Activated effector memory CD4-positive, alpha-beta T cell treated with Interleukin-2 at 50 U/mL for 16 hours (primary cell): ENCODE measurements at regions not wholly inside any gene's neighbourhood (a gene's known extent, or its start where the extent isn't known, plus 50 kb on each side); places are given as distances from the start of the nearest gene placed in this dataset.
"Not testable (repeated sequence)": the region's sequence is repeated elsewhere in the genome, so short reads cannot be mapped to it uniquely, and the experiment has no call there.

Experiments
- DNase-seq: peaks from one replicate; pipeline ENCODE4 v3.0.0-alpha.2; 2020

- no peak for DNase-seq
Measured at GRCh38 chr12:114500775-114501473, 95.0 kb upstream of the TBX5 start.

GRCh38 chr12:114500131-114500530 is 94.2 kb upstream of the TBX5 start:
- DNase-seq, result no peak

GRCh38 chr12:114499338-114499737 is 93.4 kb upstream of the TBX5 start:
- no peak for DNase-seq

- no peak for DNase-seq
Measured at GRCh38 chr12:114491916-114492315, 86.0 kb upstream of the TBX5 start.

DNA sequence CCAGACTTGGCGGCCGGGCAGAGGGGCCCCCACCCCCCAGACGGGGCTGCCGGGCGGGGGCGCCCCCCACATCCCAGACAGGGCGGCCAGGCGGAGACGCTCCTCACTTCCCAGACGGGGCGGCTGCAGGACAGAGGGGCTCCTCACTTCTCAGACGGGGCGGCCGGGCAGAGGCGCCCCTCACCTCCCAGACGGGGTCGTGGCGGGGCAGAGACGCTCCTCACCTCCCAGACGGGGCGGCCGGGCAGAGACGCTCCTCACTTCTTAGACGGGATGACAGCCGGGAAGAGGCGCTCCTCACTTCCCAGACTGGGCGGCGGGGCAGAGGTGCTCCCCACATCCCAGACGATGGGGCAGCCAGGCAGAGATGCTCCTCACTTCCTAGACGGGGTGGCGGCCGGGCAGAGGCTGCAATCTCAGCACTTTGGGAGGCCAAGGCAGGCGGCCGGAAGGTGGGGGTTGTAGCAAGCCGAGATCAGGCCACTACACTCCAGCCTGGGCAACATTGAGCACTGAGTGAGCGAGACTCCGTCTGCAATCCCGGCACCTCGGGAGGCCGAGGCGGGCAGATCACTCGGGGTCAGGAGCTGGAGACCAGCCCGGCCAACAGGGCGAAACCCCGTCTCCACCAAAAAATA is 79.0 kb upstream of the TBX5 start:
- not testable (repeated sequence) for DNase-seq

- DNase-seq, result no peak
Measured at GRCh38 chr12:114483996-114484395, 78.1 kb upstream of the TBX5 start.

DNA sequence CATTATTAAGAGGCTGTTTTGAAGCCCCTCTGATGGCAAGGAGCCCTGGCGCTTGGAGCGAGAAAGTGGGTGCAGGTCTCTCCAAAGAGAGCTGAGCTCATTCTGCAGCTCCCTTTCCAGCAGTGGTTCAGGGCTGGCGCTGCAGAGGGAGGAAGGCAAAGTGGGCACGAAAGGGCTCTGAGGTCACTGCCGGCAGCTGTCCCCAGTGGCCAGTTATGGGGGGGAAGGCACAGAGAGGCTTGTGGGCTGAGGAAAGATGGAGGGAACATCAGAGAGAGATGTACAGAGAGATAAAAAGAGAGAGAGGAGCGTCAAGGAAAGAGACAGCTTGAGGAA is 75.2 kb upstream of the TBX5 start:
- DNase-seq, result no peak

GRCh38 chr12:114480337-114481199 is 74.6 kb upstream of the TBX5 start:
- no peak for DNase-seq

DNA sequence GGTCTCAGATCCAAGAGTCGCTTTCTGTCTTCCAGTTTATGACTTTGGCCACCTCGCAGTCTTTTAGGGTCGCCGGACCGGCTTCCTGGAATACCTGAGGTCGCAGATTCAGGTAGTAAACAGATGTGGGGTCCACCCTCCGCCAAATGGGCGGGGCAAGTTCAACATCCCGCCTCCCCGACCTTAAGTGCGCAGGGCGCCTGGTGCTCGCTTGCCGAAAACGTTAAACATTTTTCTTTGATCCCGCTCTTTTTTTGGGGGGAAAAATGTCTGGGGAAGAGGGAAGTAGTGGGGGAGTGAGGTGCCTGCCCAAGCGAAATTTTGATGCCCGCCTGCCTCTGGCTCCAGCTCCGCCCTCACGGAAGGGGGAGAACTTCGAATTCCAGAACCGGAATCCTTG is 73.9 kb upstream of the TBX5 start:
- no peak for DNase-seq

DNA sequence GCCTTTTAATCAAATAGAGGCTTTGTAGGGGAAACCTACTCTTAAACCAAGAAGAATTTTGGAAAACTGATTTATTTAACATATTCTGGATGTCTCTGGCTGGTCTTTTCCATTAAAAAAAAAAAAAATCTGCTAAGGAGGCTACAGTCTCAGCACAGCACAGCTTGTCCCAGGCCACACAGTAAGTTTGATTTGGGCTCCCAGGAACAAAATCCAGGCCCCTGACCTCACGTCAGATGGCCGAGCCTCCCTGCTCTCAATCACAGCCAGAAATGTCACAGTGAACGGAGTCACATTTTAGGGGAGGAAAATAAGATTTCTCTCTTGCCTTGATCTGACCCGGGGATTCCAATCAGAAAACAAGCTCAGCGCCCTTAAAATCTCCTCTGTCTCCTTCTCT is 72.9 kb upstream of the TBX5 start:
- DNase-seq, result no peak

DNA sequence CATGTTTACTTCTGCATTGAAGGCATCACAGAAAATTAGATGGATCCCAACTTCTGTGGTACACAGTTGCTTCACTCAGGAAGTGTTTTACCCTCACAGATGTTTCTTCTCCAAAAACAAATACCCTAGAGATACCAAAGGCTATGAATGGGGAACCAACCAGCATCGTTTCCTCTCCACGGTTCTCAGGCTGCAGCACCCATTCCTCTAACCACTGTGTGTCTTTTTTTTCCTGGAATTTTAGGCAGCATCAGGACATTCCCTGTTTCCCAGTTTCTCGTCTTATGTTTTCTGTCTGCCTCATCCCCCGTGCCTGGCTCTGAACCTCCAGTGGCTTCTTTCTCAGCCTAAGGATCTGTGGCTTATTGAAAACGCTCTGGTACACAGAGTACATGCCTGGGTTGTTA is 72.0 kb upstream of the TBX5 start:
- DNase-seq, result no peak

DNA sequence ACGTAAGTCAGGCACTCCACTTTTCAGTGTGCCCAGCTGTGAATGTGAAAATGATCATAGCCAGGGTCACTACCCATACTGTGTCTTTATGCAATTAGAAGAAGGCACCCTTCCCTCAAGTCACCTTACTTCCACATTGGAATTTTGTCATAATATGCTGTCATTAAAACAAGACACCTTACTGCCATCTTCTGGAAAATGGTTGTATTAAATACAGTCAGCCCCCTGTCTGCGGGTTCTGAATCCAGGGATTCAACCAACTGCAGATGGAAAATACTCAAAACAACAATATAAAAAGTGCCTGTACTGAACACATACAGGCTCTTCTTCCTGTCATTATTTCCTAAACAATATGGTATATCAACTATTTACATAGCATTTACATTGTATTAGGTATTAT is 70.2 kb upstream of the TBX5 start:
- DNase-seq, result no peak

- DNase-seq, result no peak
Measured at GRCh38 chr12:114473717-114474116, 67.8 kb upstream of the TBX5 start.

DNA sequence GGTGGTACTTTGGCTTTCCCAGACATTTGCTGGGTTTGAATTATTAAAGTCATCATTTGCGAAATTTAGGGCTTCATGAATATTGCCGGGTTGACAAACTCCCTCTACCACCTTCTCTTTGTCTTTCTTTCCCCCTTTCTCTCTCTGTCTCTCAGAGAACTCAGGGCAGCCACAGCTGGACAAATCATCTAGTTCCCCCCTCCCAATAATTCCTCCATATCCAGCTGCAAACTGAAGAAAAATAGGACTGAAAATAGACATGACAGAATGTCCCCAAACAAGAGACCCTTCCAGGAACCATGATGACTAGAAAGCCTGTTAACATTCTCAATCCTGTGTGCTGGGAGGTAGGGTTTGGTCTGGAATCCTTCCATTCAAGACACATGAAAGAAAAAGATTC is 67.1 kb upstream of the TBX5 start:
- no peak for DNase-seq

DNA sequence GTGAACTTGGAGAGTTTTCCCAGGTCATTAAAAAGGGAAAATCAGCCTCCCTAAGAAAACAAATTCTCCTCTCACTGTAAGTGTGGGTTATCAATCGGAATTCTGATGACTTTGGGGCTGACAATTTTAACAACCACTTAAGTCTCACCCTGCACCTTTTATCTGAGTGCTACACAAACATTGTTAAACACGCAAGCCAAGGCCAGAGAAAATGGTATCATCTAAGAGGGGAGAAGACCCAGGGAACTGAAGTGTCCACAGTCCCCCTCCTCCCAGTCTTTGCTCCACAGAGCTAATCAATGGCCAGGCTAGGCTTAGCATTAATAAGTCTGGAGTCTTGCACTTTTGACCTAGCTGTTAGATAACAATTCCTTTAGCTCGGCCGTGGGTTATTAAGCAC is 51.7 kb upstream of the TBX5 start:
- DNase-seq, result no peak
